NCI-H1092 (cell line): ENCODE measurements at regions not wholly inside any gene's neighbourhood (a gene's known extent, or its start where the extent isn't known, plus 50 kb on each side); places are given as distances from the start of the nearest gene placed in this dataset.

Experiments used
- DNase-seq: peaks from one replicate; lab custom pipeline; 2025; lab: John Stamatoyannopoulos, UW

- DNase-seq: no peak
Observed at GRCh38 chr5:3654515-3654914, 58.9 kb downstream of the IRX1 start.

- no peak for DNase-seq
Observed at GRCh38 chr5:3656803-3657202, 61.2 kb downstream of the IRX1 start.

- DNase-seq: no peak
Observed at GRCh38 chr5:3657364-3658022, 61.9 kb downstream of the IRX1 start.

GRCh38 chr5:3658929-3659328 is 63.3 kb downstream of the IRX1 start:
- no peak for DNase-seq

GRCh38 chr5:3659907-3660306 is 64.3 kb downstream of the IRX1 start:
- no peak for DNase-seq

GRCh38 chr5:3660630-3661029 is 65.0 kb downstream of the IRX1 start:
- no peak for DNase-seq

- DNase-seq: no peak
Observed at GRCh38 chr5:3661755-3662296, 66.2 kb downstream of the IRX1 start.

GRCh38 chr5:3662344-3662743 is 66.7 kb downstream of the IRX1 start:
- DNase-seq: no peak

- DNase-seq: no peak
Observed at GRCh38 chr5:3671337-3671736, 75.7 kb downstream of the IRX1 start.

GRCh38 chr5:3678801-3679200 is 83.2 kb downstream of the IRX1 start:
- DNase-seq: no peak

- no peak for DNase-seq
Observed at GRCh38 chr5:3680821-3681220, 85.2 kb downstream of the IRX1 start.

GRCh38 chr5:3684118-3684517 is 88.5 kb downstream of the IRX1 start:
- no peak for DNase-seq

GRCh38 chr5:3684771-3685354 is 89.2 kb downstream of the IRX1 start:
- DNase-seq: no peak

- no peak for DNase-seq
Observed at GRCh38 chr5:3694819-3695218, 99.2 kb downstream of the IRX1 start.

- DNase-seq: no peak
Observed at GRCh38 chr5:3695818-3696217, 100.2 kb downstream of the IRX1 start.

- no peak for DNase-seq
Observed at GRCh38 chr5:3698412-3698811, 102.8 kb downstream of the IRX1 start.

- DNase-seq: no peak
Observed at GRCh38 chr5:3701694-3702093, 106.1 kb downstream of the IRX1 start.

- no peak for DNase-seq
Observed at GRCh38 chr5:3704661-3705060, 109.0 kb downstream of the IRX1 start.

- DNase-seq: no peak
Observed at GRCh38 chr5:3709068-3709716, 113.6 kb downstream of the IRX1 start.

- DNase-seq: no peak
Observed at GRCh38 chr5:3709717-3710348, 114.2 kb downstream of the IRX1 start.

- no peak for DNase-seq
Observed at GRCh38 chr5:3715062-3715461, 119.4 kb downstream of the IRX1 start.

GRCh38 chr5:3729631-3730030 is 134.0 kb downstream of the IRX1 start:
- DNase-seq: no peak

- no peak for DNase-seq
Observed at GRCh38 chr5:3734632-3735031, 139.0 kb downstream of the IRX1 start.
